Brain pericyte (primary cell): ENCODE measurements at regions not wholly inside any gene's neighbourhood (a gene's known extent, or its start where the extent isn't known, plus 50 kb on each side); places are given as distances from the start of the nearest gene placed in this dataset.

Experiments used
- DNase-seq: peaks from one replicate; pipeline ENCODE4 v3.0.0-alpha.2; 2012; ENCODE audit warnings: low read depth, low spot score

- DNase-seq = no peak
Measured at GRCh38 chr11:110928391-110928790, 216.2 kb upstream of the ARHGAP20 start.

- no peak for DNase-seq
Measured at GRCh38 chr11:110921742-110922521, 209.7 kb upstream of the ARHGAP20 start.

GRCh38 chr11:110919241-110919922 lies 207.1 kb upstream of the ARHGAP20 start:
- no peak for DNase-seq

- no peak for DNase-seq
Measured at GRCh38 chr11:110918351-110918750, 206.1 kb upstream of the ARHGAP20 start.

GRCh38 chr11:110912437-110912836 lies 200.2 kb upstream of the ARHGAP20 start:
- DNase-seq = no peak

- no peak for DNase-seq
Measured at GRCh38 chr11:110910384-110910783, 198.1 kb upstream of the ARHGAP20 start.

- DNase-seq = no peak
Measured at GRCh38 chr11:110909336-110909735, 197.1 kb upstream of the ARHGAP20 start.

- no peak for DNase-seq
Measured at GRCh38 chr11:110908401-110909105, 196.3 kb upstream of the ARHGAP20 start.

GRCh38 chr11:110907629-110908028 lies 195.4 kb upstream of the ARHGAP20 start:
- DNase-seq = peak; percentile 59

- no peak for DNase-seq
Measured at GRCh38 chr11:110903830-110904229, 191.6 kb upstream of the ARHGAP20 start.

GRCh38 chr11:110903378-110903777 lies 191.1 kb upstream of the ARHGAP20 start:
- DNase-seq = no peak

- DNase-seq = no peak
Measured at GRCh38 chr11:110901441-110901840, 189.2 kb upstream of the ARHGAP20 start.

- DNase-seq = no peak
Measured at GRCh38 chr11:110900426-110900825, 188.2 kb upstream of the ARHGAP20 start.

GRCh38 chr11:110897035-110897434 lies 184.8 kb upstream of the ARHGAP20 start:
- no peak for DNase-seq

GRCh38 chr11:110896358-110896757 lies 184.1 kb upstream of the ARHGAP20 start:
- DNase-seq = no peak

GRCh38 chr11:110894224-110894623 lies 182.0 kb upstream of the ARHGAP20 start:
- no peak for DNase-seq

- no peak for DNase-seq
Measured at GRCh38 chr11:110892741-110893285, 180.6 kb upstream of the ARHGAP20 start.

- DNase-seq = no peak
Measured at GRCh38 chr11:110891411-110891810, 179.2 kb upstream of the ARHGAP20 start.

- no peak for DNase-seq
Measured at GRCh38 chr11:110890995-110891394, 178.8 kb upstream of the ARHGAP20 start.

GRCh38 chr11:110886288-110886970 lies 174.2 kb upstream of the ARHGAP20 start:
- no peak for DNase-seq

GRCh38 chr11:110883256-110883655 lies 171.0 kb upstream of the ARHGAP20 start:
- DNase-seq = no peak

GRCh38 chr11:110878513-110878912 lies 166.3 kb upstream of the ARHGAP20 start:
- DNase-seq = no peak
